Coronary artery (tissue), 2 donors: ENCODE measurements at regions not wholly inside any gene's neighbourhood (a gene's known extent, or its start where the extent isn't known, plus 50 kb on each side); places are given as distances from the start of the nearest gene placed in this dataset.

Source experiments
- DNase-seq: peaks from one replicate; pipeline ENCODE4 v3.0.0-alpha.2; 2017; ENCODE audit warnings: low spot score
- H3K27ac ChIP-seq, 2 donors: fragments of 200-600 bp; sonication (generic); one replicate each; pipeline ENCODE4 v1.5.1; 2016 to 2019
- H3K4me3 ChIP-seq: fragments of 200-600 bp; sonication (generic); 2 replicates; pipeline ENCODE4 v1.5.1; 2016; ENCODE audit warnings: mild to moderate bottlenecking, moderate library complexity
- TF ChIP-seq, protein P1 (sequence below): fragments of 200-600 bp; sonication (generic); IDR thresholded peaks from one replicate; pipeline ENCODE4 v1.5.1; 2019; ENCODE audit warnings: antibody characterized with exemption

GRCh38 chr2:41546031-41546430 is 501.8 kb upstream of the PKDCC start:
- TF ChIP-seq, protein P1, sequence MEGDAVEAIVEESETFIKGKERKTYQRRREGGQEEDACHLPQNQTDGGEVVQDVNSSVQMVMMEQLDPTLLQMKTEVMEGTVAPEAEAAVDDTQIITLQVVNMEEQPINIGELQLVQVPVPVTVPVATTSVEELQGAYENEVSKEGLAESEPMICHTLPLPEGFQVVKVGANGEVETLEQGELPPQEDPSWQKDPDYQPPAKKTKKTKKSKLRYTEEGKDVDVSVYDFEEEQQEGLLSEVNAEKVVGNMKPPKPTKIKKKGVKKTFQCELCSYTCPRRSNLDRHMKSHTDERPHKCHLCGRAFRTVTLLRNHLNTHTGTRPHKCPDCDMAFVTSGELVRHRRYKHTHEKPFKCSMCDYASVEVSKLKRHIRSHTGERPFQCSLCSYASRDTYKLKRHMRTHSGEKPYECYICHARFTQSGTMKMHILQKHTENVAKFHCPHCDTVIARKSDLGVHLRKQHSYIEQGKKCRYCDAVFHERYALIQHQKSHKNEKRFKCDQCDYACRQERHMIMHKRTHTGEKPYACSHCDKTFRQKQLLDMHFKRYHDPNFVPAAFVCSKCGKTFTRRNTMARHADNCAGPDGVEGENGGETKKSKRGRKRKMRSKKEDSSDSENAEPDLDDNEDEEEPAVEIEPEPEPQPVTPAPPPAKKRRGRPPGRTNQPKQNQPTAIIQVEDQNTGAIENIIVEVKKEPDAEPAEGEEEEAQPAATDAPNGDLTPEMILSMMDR, result no peak
- no peak overlapping the region for H3K4me3 ChIP-seq
- no peak overlapping the region for H3K27ac ChIP-seq
- no peak for DNase-seq

GRCh38 chr2:41568648-41569047 is 479.2 kb upstream of the PKDCC start:
- no peak overlapping the region for H3K4me3 ChIP-seq
- H3K27ac ChIP-seq, result no peak overlapping the region
- DNase-seq, result no peak
- TF ChIP-seq, protein P1, result no peak

DNA sequence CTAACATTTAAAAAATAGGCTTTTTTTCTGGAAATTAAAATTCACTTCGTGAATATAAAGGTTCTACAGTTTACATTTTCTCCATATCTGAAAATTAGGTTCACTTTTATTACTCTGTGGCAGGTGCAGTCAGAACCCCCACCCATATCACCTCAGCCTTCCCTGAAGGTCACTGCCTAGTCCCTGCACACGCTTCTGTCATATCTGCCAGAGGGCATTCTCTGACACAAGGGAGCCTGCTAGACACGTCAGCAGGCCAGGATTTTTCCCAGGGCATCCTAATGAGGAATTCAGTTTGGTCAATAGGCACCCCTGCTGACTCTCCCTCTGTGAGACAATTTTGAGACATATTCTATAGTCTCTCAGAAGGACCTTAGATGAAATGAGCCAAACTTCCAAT is 475.7 kb upstream of the PKDCC start:
- no peak for DNase-seq
- Histone ChIP-seq H3K27ac (no peak overlapping the region), H3K4me3 (no peak overlapping the region)
- TF ChIP-seq, protein P1, result no peak

DNA sequence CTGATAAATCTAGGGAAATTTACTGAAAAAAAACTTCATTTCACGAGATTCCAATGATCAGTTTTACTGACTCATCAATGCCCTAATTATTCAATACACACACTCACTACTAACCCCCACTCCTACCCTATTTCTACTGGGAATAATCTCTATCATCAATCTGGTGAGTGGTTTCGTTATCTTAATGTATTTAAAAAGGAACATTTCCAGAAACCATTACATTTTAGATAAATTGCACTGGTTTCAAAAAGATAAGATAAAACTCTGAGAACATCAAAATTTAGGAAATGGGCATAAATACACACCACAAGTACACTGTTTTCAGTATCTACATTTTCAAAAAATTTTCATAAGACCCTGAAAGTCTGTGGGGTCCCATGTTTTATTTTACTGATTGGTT is 471.4 kb upstream of the PKDCC start:
- DNase-seq, result no peak
- Histone ChIP-seq H3K27ac (no peak overlapping the region), H3K4me3 (no peak overlapping the region)
- TF ChIP-seq, protein P1, result no peak

GRCh38 chr2:41579806-41580205 is 468.0 kb upstream of the PKDCC start:
- no peak for DNase-seq
- Histone ChIP-seq H3K4me3 (no peak overlapping the region), H3K27ac (no peak overlapping the region)
- TF ChIP-seq, protein P1, result no peak

GRCh38 chr2:41580806-41581205 is 467.0 kb upstream of the PKDCC start:
- TF ChIP-seq, protein P1, result no peak
- DNase-seq, result no peak
- Histone ChIP-seq H3K4me3 (no peak overlapping the region), H3K27ac (no peak overlapping the region)

- Histone ChIP-seq H3K27ac (no peak overlapping the region), H3K4me3 (no peak overlapping the region)
- DNase-seq, result no peak
- TF ChIP-seq, protein P1, result no peak
Measured at GRCh38 chr2:41595240-41595639, 452.6 kb upstream of the PKDCC start.
